ENCODE measurements at regions not wholly inside any gene's neighbourhood (a gene's known extent, or its start where the extent isn't known, plus 50 kb on each side); places are given as distances from the start of the nearest gene placed in this dataset.

- in situ Hi-C loops (cut with MboI; ENCODE audit: low sequenced_read_pairs): no loop called here
Observed at GRCh38 chrX:10800796-10801195, 180.4 kb upstream of the MID1 start.

- in situ Hi-C loops (cut with MboI; ENCODE audit: low sequenced_read_pairs): no loop called here
Observed at GRCh38 chrX:10811111-10811510, 190.7 kb upstream of the MID1 start.

DNA sequence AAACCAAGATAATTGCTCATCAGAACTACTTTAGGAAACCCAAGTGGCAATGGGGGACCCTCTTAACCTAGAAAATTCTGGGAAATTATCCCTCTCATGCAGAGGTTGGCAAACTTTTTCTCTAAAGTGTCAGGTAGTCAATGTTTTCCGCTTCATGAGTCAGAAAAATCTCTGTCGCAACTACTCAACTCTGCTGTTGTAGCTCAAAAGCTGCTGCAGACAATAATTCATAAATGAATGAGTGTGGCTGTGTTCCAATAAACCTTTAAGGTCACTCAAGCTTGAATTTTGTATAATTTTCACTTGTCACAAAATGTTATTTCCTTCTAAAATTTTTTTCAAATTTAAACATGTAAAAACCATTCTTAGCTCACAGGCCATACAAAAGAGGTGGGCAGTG is 193.4 kb upstream of the MID1 start:
- in situ Hi-C loops (cut with MboI; ENCODE audit: low sequenced_read_pairs): no loop called here

DNA sequence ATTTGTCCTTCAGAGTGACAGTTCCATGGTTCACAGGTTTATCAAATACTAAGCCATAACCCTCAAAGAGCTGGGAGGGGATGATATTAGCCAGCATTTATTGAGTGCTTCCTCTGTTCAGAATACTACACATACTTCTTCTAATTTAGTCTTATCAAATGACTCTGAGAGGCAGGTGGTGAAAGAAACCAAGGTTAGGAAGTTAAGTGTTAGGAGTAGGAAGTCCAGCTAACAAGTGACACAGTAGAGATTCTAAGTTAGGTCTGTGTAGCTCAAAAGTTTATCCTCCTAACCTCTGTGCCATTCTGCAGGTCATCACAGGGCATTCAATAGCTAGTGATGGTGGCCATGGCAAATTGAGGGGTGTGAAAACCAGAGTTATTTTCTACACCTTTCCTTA is 198.3 kb upstream of the MID1 start:
- in situ Hi-C loops (cut with MboI; ENCODE audit: low sequenced_read_pairs): no loop called here

GRCh38 chrX:10819973-10820372 is 199.6 kb upstream of the MID1 start:
- in situ Hi-C loops (cut with MboI; ENCODE audit: low sequenced_read_pairs): no loop called here

- in situ Hi-C loops (cut with MboI; ENCODE audit: low sequenced_read_pairs): no loop called here
Observed at GRCh38 chrX:10821293-10821692, 200.9 kb upstream of the MID1 start.

GRCh38 chrX:10828036-10828435 is 207.7 kb upstream of the MID1 start:
- in situ Hi-C loops (cut with MboI; ENCODE audit: low sequenced_read_pairs): no loop called here

DNA sequence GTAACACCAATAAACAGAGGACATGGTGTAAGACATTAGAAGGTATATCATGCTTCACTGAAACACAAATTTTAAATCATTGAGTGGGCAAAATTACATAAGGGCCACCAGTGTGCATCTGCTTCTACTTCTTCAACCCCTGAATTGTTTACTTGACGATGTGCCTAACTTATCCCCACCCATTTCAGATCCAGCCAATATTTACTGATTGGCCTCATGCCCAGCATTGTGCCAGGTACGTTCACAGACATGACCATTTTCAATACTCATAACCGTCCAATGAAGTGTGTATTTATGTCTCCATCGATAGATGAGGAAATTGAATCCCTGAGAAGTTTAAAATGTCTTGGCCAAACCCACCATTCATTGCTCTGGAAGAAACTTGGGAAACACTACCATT is 208.3 kb upstream of the MID1 start:
- in situ Hi-C loops (cut with MboI; ENCODE audit: low sequenced_read_pairs): no loop called here

DNA sequence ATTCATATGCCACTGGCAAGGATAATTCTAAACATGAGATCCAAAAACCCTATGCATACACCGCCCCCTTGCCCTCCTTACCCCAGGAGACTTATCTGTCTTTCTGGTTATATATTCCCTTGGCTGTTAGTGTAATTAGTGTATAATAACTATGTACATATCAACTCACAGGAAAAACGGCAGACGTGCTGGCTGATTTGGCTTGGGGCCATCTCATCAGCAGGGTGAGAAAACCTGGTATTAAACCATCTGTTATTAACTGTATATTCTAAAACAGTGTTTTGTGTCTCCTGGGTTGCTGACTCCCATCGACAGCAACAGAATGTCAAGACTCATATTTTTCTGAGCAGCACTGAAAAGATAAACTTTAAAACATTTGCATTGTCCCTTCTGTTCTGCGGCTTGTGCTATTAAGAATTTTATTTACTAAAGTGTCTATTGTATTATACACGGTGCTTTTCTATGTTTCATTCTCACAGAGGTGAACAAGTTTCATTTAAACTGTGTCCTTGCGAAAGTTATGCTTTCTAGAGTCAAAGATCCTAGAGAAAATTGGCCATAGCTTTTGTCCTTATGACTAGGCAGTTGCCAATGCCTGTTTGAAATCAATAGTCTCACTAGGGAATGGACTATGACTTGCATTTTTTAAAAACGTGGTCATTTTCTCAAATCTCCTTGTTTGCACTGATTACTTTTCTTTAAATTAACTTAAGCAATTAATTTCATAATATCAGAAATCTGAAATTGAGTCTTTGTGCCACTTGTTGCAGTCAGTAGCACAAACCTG is 211.5 kb upstream of the MID1 start:
- in situ Hi-C loops (cut with MboI; ENCODE audit: low sequenced_read_pairs): no loop called here

- in situ Hi-C loops (cut with MboI; ENCODE audit: low sequenced_read_pairs): no loop called here
Observed at GRCh38 chrX:10833299-10834169, 213.1 kb upstream of the MID1 start.

DNA sequence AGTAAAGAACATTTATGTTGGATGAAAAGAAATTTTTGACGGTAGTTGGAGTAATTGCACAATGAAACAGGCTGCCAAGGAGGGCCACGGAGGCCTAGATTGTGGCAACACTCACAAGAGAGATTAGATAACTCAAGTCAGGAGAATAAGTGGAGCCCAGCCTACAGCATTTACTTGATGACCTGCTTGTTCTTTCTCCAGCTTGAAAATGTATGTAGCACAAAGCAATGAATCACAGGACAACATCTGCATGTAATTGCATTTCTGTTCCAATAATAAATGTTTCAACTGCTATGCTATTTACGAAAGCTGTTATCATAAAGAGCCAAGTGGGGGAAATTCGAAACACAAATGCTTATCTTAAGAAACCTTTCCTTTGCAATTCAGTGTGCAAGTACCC is 221.2 kb upstream of the MID1 start:
- in situ Hi-C loops (cut with MboI; ENCODE audit: low sequenced_read_pairs): no loop called here

DNA sequence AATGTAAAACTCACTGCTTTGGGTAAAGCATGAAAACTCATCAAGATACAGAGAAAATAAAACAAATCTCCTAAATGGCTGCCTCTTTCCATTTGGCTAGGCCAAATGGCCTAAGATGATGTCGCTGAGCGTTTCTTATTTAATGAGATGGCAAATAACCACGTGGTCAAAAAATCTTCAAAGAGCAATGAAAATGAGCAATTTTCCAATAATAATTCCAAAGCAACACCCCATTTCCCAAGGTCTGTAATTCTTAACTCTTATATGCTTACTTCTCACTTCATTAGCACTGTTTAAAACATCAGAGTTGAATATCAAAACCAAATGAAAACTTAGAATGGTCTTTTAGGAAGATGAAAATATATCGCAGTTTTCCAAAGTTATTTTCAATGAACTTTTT is 222.3 kb upstream of the MID1 start:
- in situ Hi-C loops (cut with MboI; ENCODE audit: low sequenced_read_pairs): no loop called here

- in situ Hi-C loops (cut with MboI; ENCODE audit: low sequenced_read_pairs): no loop called here
Observed at GRCh38 chrX:10847333-10847732, 226.9 kb upstream of the MID1 start.

DNA sequence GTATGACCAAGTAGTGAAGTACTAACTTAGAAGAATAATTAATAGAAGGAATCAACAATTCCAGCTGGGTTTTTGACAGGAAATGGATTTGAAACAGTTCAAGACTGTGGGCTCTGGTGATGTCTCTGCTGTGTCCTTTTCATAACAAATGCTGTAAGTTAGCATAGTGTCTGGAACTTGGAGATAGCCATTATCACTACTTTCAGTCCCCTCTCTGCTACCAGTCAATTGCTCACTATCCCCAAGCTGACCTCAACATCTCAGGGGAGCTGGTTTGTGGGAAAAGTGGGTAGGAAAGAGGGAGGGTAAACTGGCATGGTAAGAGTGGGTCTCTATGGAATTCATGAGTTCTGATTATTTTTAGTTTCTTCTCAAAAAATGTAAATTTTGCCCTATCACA is 231.4 kb upstream of the MID1 start:
- in situ Hi-C loops (cut with MboI; ENCODE audit: low sequenced_read_pairs): no loop called here

- in situ Hi-C loops (cut with MboI; ENCODE audit: low sequenced_read_pairs): no loop called here
Observed at GRCh38 chrX:10854594-10854993, 234.2 kb upstream of the MID1 start.

- in situ Hi-C loops (cut with MboI; ENCODE audit: low sequenced_read_pairs): no loop called here
Observed at GRCh38 chrX:10855845-10856244, 235.5 kb upstream of the MID1 start.

- in situ Hi-C loops (cut with MboI; ENCODE audit: low sequenced_read_pairs): no loop called here
Observed at GRCh38 chrX:10856797-10857196, 236.4 kb upstream of the MID1 start.

GRCh38 chrX:10859353-10859752 is 239.0 kb upstream of the MID1 start:
- in situ Hi-C loops (cut with MboI; ENCODE audit: low sequenced_read_pairs): no loop called here

GRCh38 chrX:10875995-10876394 is 235.1 kb upstream of the HCCS start:
- in situ Hi-C loops (cut with MboI; ENCODE audit: low sequenced_read_pairs): no loop called here

DNA sequence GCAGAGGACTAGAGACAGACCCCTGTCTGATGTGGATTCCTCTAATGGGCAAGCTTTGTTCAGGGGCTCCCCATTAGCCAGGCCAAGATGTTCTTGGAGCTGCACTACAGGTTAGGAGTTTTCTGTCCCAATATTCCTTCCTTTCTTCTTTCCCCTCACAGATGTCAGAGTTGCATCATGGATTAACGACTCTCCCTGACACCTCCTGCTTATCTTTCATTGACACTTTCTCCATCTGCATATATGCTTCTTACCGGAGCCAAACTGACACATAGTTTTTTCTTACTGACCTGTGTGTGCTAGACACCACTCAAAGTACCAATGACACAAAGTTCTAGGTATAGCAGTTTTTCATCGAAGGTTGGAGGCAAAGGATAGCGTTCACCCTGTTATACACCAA is 228.6 kb upstream of the HCCS start:
- in situ Hi-C loops (cut with MboI; ENCODE audit: low sequenced_read_pairs): no loop called here

DNA sequence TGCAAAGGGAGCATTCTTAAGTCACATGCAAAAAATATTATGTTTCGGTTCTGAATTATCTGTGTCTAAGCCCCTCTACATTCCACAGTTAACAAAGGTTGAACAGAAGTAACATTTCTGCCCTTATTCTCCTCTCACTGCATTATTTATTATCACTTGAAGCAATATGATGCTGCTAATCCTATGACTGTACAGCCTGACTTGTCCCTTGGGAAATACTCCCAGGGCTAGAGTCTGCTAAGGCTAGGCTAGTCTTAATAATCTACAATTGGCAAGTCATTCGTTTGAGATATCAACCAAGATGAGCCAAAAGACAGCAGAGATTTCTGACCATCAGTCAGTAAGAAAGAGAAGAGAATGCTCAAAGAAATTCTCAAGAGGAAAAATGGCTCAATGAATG is 226.9 kb upstream of the HCCS start:
- in situ Hi-C loops (cut with MboI; ENCODE audit: low sequenced_read_pairs): no loop called here

DNA sequence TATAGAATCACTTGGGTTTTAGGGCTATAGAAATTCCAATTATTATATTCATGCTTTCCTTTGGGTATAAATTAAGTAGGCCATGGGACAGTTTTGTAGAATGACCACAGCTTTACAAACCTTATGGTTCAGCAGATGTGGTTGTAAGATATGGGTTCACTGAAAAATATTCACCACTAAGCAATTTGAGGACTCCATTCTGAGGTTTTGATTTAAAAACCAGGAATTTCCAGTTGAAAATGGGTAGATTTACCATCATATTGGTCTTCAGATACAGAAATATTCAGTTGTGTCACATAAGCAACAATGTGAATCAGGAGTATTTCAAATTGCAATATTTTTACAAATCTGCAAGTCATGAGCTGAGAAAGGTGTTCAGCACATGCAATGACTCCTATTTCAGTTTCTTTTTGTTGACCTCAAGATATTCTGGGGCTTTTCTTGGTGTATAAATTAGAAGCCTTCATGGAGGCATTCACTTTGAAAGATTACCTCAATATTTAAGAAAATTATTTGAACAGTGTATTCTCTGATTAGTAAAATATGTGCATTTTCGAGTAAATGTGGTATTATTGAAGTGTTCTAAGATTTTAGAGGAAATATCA is 218.4 kb upstream of the HCCS start:
- in situ Hi-C loops (cut with MboI; ENCODE audit: low sequenced_read_pairs): no loop called here

All from HL-60/S4 (cell line).